Progenitor cell of endocrine pancreas (in vitro differentiated cells): ENCODE measurements at regions not wholly inside any gene's neighbourhood (a gene's known extent, or its start where the extent isn't known, plus 50 kb on each side); places are given as distances from the start of the nearest gene placed in this dataset.

Experiments used
- DNase-seq: peaks from one replicate; pipeline ENCODE4 v3.0.0; 2021; ENCODE audit warnings: low spot score; ENCODE audit not compliant: unreplicated experiment
- H3K27ac Mint-ChIP-seq: 2 replicates; pipeline ENCODE4 v1.8.0; 2021; ENCODE audit warnings: mild to moderate bottlenecking, moderate library complexity, mixed read lengths
- H3K27me3 Mint-ChIP-seq: 2 replicates; pipeline ENCODE4 v1.8.0; 2021; ENCODE audit warnings: mixed read lengths
- H3K36me3 Mint-ChIP-seq: 2 replicates; pipeline ENCODE4 v1.8.0; 2022; ENCODE audit warnings: mixed read lengths; ENCODE audit not compliant: insufficient read depth
- H3K4me1 Mint-ChIP-seq: 2 replicates; pipeline ENCODE4 v1.8.0; 2021; ENCODE audit warnings: low read depth, mixed read lengths
- H3K4me3 Mint-ChIP-seq: 2 replicates; pipeline ENCODE4 v1.8.0; 2021; ENCODE audit warnings: low read depth, mild to moderate bottlenecking, moderate library complexity, mixed read lengths
- H3K9me3 Mint-ChIP-seq: 2 replicates; pipeline ENCODE4 v1.8.0; 2021; ENCODE audit warnings: low read depth, mixed read lengths
- CTCF ChIP-seq: fragments of 200-600 bp; sonication (generic); IDR thresholded peaks from one replicate; pipeline ENCODE4 v1.5.0; 2021; ENCODE audit warnings: antibody characterized with exemption, mild to moderate bottlenecking; ENCODE audit not compliant: unreplicated experiment

- H3K36me3 Mint-ChIP-seq: peaks cover 1% of the 10 kb centered on the region
- no peaks in the 10 kb centered on the region for H3K27me3 Mint-ChIP-seq
- no peak for DNase-seq
- no peak overlapping the region for H3K27ac Mint-ChIP-seq
- no peak overlapping the region for H3K4me3 Mint-ChIP-seq
- H3K9me3 Mint-ChIP-seq: peaks cover 3% of the 10 kb centered on the region
- no peak for TF ChIP-seq CTCF
- H3K4me1 Mint-ChIP-seq: no peaks in the 10 kb centered on the region
These were observed 158.8 kb upstream of the GUCY1A2 start for GRCh38 chr11:107177106-107177477.

GRCh38 chr11:107176148-107177105 lies 158.2 kb upstream of the GUCY1A2 start:
- no peak overlapping the region for H3K4me3 Mint-ChIP-seq
- peaks cover 1% of the 10 kb centered on the region for H3K36me3 Mint-ChIP-seq
- DNase-seq: no peak
- H3K4me1 Mint-ChIP-seq: no peaks in the 10 kb centered on the region
- TF ChIP-seq CTCF: no peak
- H3K27ac Mint-ChIP-seq: no peak overlapping the region
- no peaks in the 10 kb centered on the region for H3K27me3 Mint-ChIP-seq
- peaks cover 3% of the 10 kb centered on the region for H3K9me3 Mint-ChIP-seq

- no peaks in the 10 kb centered on the region for H3K27me3 Mint-ChIP-seq
- peaks cover 1% of the 10 kb centered on the region for H3K36me3 Mint-ChIP-seq
- peaks cover 3% of the 10 kb centered on the region for H3K9me3 Mint-ChIP-seq
- H3K4me3 Mint-ChIP-seq: no peak overlapping the region
- no peak overlapping the region for H3K27ac Mint-ChIP-seq
- DNase-seq: no peak
- no peaks in the 10 kb centered on the region for H3K4me1 Mint-ChIP-seq
- no peak for TF ChIP-seq CTCF
These were observed 156.6 kb upstream of the GUCY1A2 start for GRCh38 chr11:107174856-107175255.

GRCh38 chr11:107172996-107173395 lies 154.7 kb upstream of the GUCY1A2 start:
- Mint-ChIP-seq H3K27me3 (no peaks in the 10 kb centered on the region), H3K9me3 (peaks cover 6% of the 10 kb centered on the region), H3K36me3 (peaks cover 1% of the 10 kb centered on the region), H3K4me1 (no peaks in the 10 kb centered on the region), H3K27ac (no peak overlapping the region), H3K4me3 (no peak overlapping the region)
- no peak for TF ChIP-seq CTCF
- DNase-seq: no peak

- TF ChIP-seq CTCF: no peak
- Mint-ChIP-seq H3K4me1 (peaks cover 8% of the 10 kb centered on the region), H3K27ac (no peak overlapping the region), H3K4me3 (no peak overlapping the region), H3K27me3 (no peaks in the 10 kb centered on the region), H3K36me3 (no peaks in the 10 kb centered on the region), H3K9me3 (no peaks in the 10 kb centered on the region)
- no peak for DNase-seq
These were observed 139.5 kb upstream of the GUCY1A2 start for GRCh38 chr11:107157809-107158187.
